DMS79 (cell line): ENCODE measurements at regions not wholly inside any gene's neighbourhood (a gene's known extent, or its start where the extent isn't known, plus 50 kb on each side); places are given as distances from the start of the nearest gene placed in this dataset.
A peak's percentile ranks its signal among the peaks of the same experiment; 100 is the strongest.

ENCODE experiments used
- DNase-seq: peaks from one replicate; lab custom pipeline; 2025; lab: John Stamatoyannopoulos, UW

DNA sequence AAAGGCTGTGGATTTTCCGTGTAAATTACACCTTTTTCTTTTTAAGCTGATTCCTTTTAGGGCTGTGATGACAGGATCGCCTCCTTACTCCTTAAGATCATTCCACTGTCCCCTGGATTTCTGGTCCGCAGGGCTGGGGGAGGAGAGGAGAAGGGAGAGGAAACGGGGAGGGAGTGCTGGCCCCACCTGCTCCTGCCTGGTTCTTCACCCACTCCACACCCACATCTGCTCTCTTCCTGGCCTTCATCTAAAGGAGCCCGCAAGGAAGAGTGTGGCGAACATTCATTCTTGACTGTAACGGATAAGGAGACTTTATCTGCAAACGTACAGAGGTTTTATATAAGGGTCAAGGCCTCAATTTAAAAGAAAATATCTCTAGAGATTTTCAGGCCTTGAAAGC lies 242.0 kb downstream of the RHOU start:
- DNase-seq = no peak

- no peak for DNase-seq
Observed at GRCh38 chr1:228977741-228978140, 242.5 kb downstream of the RHOU start.

DNA sequence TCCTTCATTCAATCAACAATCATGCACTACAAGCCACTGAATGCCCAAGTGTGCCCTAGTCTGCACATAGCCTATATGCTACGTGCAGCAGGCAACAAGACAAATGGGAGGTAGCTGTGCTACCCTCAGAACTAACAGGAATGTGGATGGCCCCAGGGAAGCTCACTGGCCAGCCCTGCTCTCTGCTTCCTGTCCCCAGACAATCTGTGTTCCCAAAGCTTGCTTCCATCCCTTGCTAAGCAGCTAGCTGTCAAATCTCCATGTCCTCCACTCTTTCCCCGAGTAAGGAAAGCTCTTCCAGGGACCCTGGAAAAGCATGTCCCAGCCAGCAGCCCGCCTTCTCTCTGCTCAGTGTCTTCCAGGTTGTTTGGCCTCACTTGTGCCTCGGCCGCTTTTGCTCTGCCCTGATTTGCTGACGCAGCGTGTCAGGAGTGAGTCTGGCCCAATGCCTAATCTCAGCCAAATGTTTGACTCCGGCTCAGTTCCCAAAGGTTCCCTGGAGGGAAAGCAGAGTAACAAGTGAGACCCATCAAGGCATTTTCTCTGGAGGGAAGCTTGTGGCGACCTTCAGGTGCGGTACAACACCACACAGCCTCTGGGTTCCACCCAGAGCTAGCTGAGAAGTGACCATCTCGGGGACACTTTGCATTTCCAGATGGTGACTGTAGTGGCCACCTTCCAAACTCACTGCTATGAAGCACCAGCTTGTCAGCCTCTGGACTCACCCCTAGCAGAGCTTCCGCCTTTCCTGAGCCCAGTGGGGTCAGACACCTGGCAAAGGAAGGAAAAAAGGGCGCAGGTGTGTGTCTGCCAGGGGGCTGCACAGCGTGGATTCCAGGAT lies 243.4 kb downstream of the RHOU start:
- DNase-seq = no peak

DNA sequence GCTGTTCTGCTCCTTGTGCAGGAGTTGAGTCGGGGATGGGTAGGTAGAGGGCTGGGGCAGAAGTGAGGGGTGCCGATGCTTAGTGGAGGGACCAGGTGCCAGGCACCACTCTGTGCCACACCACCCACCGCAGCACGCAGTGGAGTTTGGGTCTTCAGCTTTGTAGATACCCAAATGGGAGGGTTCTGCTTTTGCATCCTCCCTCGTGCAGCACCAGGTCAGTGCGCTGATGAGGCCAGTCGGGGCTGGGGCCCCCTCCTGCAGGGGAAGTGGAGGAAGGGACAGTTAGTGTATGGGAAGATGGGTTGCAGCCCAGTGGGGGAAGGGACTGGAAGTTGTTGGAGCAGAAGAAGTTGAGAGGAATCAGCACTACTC lies 244.0 kb downstream of the RHOU start:
- no peak for DNase-seq

- no peak for DNase-seq
Observed at GRCh38 chr1:228979774-228980173, 244.5 kb downstream of the RHOU start.

GRCh38 chr1:228980232-228980937 lies 245.1 kb downstream of the RHOU start:
- DNase-seq = no peak

- DNase-seq = no peak
Observed at GRCh38 chr1:228982637-228983036, 247.4 kb downstream of the RHOU start.

DNA sequence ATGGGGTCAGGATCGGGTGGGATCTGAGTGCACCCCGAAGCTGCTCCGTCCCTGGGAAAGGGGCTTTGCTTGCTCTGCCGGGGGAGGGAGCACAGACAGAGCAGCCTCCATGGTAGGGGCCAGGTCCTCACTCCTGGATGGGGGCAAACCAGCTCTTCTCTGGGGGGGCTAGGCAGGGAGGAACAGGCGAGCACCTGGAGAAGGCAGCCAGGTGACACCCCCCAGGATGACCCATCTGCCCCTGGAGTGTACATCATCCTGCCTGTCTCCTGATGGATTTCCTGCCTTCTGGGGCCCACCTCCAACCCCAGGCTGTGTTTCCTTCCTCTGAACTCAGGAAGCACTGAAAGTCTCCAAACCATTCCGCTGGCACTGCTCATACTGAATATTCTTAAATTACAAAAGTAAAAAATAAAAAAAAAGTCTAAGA lies 248.0 kb downstream of the RHOU start:
- no peak for DNase-seq

GRCh38 chr1:228983661-228984060 lies 248.4 kb downstream of the RHOU start:
- no peak for DNase-seq

GRCh38 chr1:228984107-228984506 lies 248.8 kb downstream of the RHOU start:
- no peak for DNase-seq

DNA sequence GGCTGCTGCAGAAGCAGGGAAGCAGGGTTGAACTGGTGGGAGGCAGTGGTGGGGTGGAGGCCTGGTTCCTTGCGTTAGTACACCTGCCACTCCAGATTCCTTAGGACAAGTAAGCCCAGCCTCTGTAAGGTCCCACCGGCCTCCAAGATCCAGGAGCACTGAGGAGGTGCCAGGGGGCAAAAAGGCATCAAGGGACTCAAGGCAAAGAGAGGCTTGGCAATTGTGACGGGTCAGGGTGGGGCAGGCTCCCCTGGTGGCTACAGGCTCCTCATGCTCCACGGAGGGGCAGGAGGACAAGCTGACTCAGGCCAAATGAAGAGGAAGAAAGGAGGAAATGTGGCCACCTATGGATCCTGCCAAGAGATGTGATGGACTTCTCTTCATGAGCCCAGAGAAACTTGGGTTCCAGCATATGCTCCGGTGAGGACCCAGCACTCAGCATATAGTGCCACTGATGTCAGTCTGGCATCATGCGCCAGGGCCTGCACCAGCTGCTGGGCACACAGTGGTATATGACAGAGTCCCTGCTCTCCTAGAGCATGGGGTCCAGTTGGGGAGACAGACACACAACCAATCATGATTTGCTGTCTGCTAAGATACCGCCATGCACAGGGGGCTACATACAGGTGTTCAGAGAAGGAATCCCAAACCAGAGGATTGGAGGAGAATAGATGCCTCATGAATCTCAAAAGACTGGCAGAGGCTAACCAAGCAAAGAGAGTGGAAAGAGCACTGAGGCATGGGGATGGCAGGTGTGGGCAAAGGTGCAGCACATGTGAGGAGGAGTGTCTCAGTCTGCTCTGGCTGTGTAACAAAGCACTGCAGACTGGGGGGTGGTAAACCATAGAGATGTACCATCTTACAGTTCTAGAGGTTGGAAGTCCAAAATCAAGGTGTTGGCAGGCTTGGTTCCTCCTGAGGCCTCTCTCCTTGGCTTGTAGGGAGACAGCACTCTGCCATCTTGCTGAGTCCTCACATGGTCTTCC lies 249.7 kb downstream of the RHOU start:
- no peak for DNase-seq

DNA sequence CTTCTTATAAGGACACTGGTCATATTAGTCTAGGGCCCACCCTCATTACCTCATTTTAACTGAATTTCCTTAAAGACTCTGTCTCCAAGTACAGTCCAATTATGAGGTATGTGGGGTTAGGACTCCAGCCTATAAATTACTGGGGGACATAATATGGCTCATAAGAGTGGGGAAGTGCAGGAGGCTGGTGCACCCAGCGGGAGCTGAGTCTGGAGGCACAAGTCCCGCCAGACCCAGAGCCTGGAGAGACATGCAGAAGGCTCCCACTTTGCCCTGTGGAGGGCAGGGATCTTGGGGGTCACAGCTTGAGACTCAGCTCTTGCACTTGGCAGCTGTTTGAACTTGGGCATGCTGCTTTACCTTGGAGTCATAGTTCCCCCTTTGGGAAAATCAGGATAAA lies 250.4 kb downstream of the RHOU start:
- DNase-seq = no peak

DNA sequence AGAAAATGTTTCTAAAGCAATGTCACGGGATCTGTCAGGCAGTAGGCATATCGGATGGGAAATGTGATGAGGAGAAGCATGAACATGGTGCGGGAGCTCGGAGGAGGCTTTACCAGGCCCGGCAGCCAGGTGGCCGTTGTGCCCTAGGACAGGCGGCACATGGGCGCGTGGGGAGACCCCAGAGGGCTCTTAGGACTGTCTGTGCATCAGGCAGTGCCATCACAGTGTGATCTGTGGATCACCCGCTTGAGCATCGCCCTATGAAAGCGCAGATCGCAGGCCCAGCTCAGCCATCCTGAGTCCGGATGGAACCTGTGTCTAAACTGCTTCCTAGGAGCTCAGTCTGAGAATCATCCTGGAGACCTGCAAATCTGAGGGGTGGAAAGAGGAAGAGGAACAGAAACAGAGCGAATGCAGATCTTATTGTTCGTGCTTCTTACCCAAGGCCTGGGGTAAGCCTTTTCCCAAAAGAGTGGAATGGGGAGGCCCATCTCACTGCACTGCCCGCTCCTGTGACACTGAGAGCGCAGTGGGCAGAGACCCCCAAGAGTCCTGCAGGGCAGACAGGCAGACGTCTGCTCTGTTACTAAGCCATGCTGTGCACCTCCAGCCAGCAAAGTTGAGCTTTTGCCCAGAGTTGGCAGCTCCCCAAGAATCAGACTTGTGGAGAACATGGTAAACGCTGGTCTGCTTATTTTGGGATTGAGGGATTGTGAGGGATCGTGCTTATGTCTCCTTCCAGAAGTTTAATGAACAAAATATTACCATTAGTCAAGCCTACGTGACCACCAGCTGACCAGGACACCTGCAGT lies 251.0 kb downstream of the RHOU start:
- DNase-seq = no peak

- DNase-seq = no peak
Observed at GRCh38 chr1:228987286-228987685, 252.0 kb downstream of the RHOU start.

- no peak for DNase-seq
Observed at GRCh38 chr1:228987736-228988506, 252.6 kb downstream of the RHOU start.

DNA sequence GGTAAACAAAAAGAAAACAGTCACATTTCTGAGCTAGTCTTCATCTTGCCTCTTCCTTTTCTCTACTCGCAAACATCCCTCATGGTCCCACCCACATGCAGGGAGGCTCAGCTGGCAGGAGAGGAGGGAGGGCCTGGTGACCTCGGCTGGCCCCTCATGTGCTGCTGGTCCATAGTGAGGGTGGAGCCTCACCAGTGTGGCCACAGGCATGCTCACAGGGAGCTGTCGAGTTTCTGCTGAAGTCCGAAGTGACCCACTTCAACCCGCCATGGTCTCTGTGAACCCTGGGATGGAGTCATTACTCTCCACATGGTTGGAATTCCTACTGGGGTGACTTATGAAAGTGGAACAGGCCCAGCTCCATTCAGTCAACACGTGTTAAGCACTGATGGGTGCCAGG lies 253.4 kb downstream of the RHOU start:
- no peak for DNase-seq

DNA sequence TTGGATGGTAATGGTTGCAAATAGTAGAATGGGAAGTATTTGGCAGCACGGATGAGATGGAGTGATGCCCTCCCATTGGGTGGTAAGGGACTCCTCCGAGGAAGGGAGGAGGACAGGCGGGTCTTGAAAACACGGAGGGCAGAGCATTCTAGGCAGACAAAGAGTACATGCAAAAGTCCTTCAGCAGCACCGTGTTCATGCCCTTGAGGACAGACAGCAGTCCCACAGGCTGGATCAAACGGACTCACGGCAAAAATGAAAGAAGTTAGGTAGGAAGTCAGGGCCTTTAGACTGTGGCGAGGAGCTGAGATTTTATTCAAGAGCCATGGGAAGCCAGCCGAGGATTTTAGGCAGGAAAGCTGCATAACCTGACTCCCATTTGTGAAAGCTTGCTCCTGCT lies 253.9 kb downstream of the RHOU start:
- DNase-seq = no peak

DNA sequence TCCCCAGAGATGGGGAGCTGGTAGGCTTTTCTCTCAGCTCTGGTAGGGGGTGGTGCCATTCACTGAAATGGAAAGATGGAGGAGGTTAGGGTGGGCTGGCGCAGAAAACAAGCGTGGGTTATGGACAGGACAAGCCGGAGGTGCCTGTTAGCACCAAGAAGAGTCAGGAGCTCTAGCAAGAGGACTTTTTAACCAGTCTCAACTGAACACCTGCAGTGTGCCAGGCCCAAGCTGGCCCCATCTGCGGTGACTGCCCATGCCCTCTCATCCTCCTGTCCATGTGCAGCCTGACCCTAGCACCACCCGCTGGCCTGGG lies 254.4 kb downstream of the RHOU start:
- DNase-seq = no peak

GRCh38 chr1:228989992-228990827 lies 254.9 kb downstream of the RHOU start:
- peak; percentile 63 for DNase-seq
